Neural cell (in vitro differentiated cells): ENCODE measurements at regions not wholly inside any gene's neighbourhood (a gene's known extent, or its start where the extent isn't known, plus 50 kb on each side); places are given as distances from the start of the nearest gene placed in this dataset.

Experiments
- H2AFZ ChIP-seq: fragments of 200-600, 300-800 bp; sonication (generic), shearing (Covaris generic); 2 replicates; pipeline ENCODE4 v1.6.0; 2014; ENCODE audit warnings: low read depth, mild to moderate bottlenecking, antibody characterized with exemption, low read length, moderate library complexity
- H3F3A ChIP-seq: fragments of 200-600 bp; shearing (Covaris generic); 2 replicates; pipeline ENCODE4 v1.6.1; 2016; ENCODE audit warnings: mild to moderate bottlenecking, moderate library complexity, mixed read lengths, antibody characterized with exemption, low read length; ENCODE audit not compliant: insufficient read depth, poor library complexity, severe bottlenecking
- H3K27ac ChIP-seq: fragments of 200-600, 300-800 bp; sonication (generic), shearing (Covaris generic); 2 replicates; pipeline ENCODE4 v1.5.1; 2014; ENCODE audit warnings: mild to moderate bottlenecking, low read length, moderate library complexity
- H3K27me3 ChIP-seq: fragments of 300-800, 200-600 bp; sonication (generic), shearing (Covaris generic); 2 replicates; pipeline ENCODE4 v1.6.0; 2014; ENCODE audit warnings: mild to moderate bottlenecking, low read depth, low read length, moderate library complexity; ENCODE audit not compliant: insufficient read depth
- H3K36me3 ChIP-seq: fragments of 300-800, 200-600 bp; sonication (generic), shearing (Covaris generic); 2 replicates; pipeline ENCODE4 v1.5.1; 2014; ENCODE audit warnings: mild to moderate bottlenecking, antibody characterized with exemption, low read length, moderate library complexity; ENCODE audit not compliant: insufficient read depth
- H3K4me2 ChIP-seq: fragments of 300-800, 200-600 bp; sonication (generic), shearing (Covaris generic); 2 replicates; pipeline ENCODE4 v1.6.0; 2014; ENCODE audit warnings: mild to moderate bottlenecking, low read length
- H3K4me3 ChIP-seq: fragments of 300-800, 200-600 bp; sonication (generic), shearing (Covaris generic); 2 replicates; pipeline ENCODE4 v1.5.1; 2014; ENCODE audit warnings: mild to moderate bottlenecking, low read length, moderate library complexity
- H3K79me2 ChIP-seq: fragments of 200-600 bp; shearing (Covaris generic); replicated peaks from 2 replicates; pipeline ENCODE4 v1.6.0; 2014; ENCODE audit warnings: mild to moderate bottlenecking, low read length, moderate library complexity; ENCODE audit not compliant: insufficient read depth
- H3K9ac ChIP-seq: fragments of 300-800, 200-600 bp; sonication (generic), shearing (Covaris generic); 2 replicates; pipeline ENCODE4 v1.6.1; 2016; ENCODE audit warnings: mild to moderate bottlenecking, low read length, mixed read lengths
- H3K9me2 ChIP-seq: fragments of 200-600 bp; shearing (Covaris generic); 2 replicates; pipeline ENCODE4 v1.6.1; 2016; ENCODE audit warnings: mild to moderate bottlenecking, low read length, mixed read lengths; ENCODE audit not compliant: insufficient read depth
- H3K9me3 ChIP-seq: fragments of 200-600, 300-800 bp; sonication (generic), shearing (Covaris generic); 2 replicates; pipeline ENCODE4 v1.6.1; 2016; ENCODE audit warnings: mild to moderate bottlenecking, mixed run types, low read length, moderate library complexity, mixed read lengths
- H4K20me1 ChIP-seq: fragments of 200-600 bp; shearing (Covaris generic); 2 replicates; pipeline ENCODE4 v1.6.1; 2016; ENCODE audit warnings: mild to moderate bottlenecking, mixed run types; ENCODE audit not compliant: insufficient read depth
- EP300 ChIP-seq: fragments of 450-650 bp; conservative IDR thresholded peaks from 2 replicates; pipeline ENCODE4 v1.6.1; 2014; ENCODE audit warnings: antibody characterized with exemption, mild to moderate bottlenecking, moderate library complexity; ENCODE audit not compliant: poor library complexity, severe bottlenecking
- EZH2 ChIP-seq: fragments of 200-600, 300-800 bp; shearing (Covaris generic), sonication (generic); IDR thresholded peaks from 2 replicates; pipeline ENCODE4 v1.6.1; 2014; ENCODE audit warnings: antibody characterized with exemption, low read length, borderline replicate concordance, mild to moderate bottlenecking; ENCODE audit not compliant: insufficient read depth, poor library complexity, severe bottlenecking
- MXI1 ChIP-seq: fragments of 450-650 bp; conservative IDR thresholded peaks from 2 replicates; pipeline ENCODE4 v1.6.1; 2014; ENCODE audit warnings: antibody characterized with exemption, mild to moderate bottlenecking; ENCODE audit not compliant: poor library complexity, severe bottlenecking
- POLR2AphosphoS5 ChIP-seq: IDR thresholded peaks from 2 replicates; pipeline ENCODE4 v1.6.1; 2012
- RAD21 ChIP-seq: fragments of 450-650 bp; conservative IDR thresholded peaks from 2 replicates; pipeline ENCODE4 v1.6.1; 2014; ENCODE audit warnings: antibody characterized with exemption, mild to moderate bottlenecking, moderate library complexity
- REST ChIP-seq: IDR thresholded peaks from 2 replicates; pipeline ENCODE4 v1.6.1; 2012; ENCODE audit warnings: borderline replicate concordance
- SMC3 ChIP-seq: fragments of 450-650 bp; conservative IDR thresholded peaks from 2 replicates; pipeline ENCODE4 v1.6.1; 2014; ENCODE audit warnings: antibody characterized with exemption, mild to moderate bottlenecking, moderate library complexity; ENCODE audit not compliant: poor library complexity
- TAF1 ChIP-seq: IDR thresholded peaks from 2 replicates; pipeline ENCODE4 v1.6.1; 2012; ENCODE audit warnings: low read depth
- TF ChIP-seq, protein P1 (sequence below): fragments of 450-650 bp; IDR thresholded peaks from 2 replicates; pipeline ENCODE4 v1.5.1; 2014; ENCODE audit warnings: antibody characterized with exemption, mild to moderate bottlenecking, moderate library complexity; ENCODE audit not compliant: poor library complexity, severe bottlenecking

GRCh38 chr7:68238204-68238805 lies 1241.7 kb downstream of the TYW1 start:
- H3K4me2 ChIP-seq, result no peak overlapping the region
- no peaks in the 10 kb centered on the region for H3K79me2 ChIP-seq
- H4K20me1 ChIP-seq, result no peaks in the 10 kb centered on the region
- no peak overlapping the region for H3K9ac ChIP-seq
- TF ChIP-seq RAD21 (no peak), TAF1 (no peak), SMC3 (no peak)
- no peaks in the 10 kb centered on the region for H3F3A ChIP-seq
- H3K27ac ChIP-seq, result no peak overlapping the region
- no peak overlapping the region for H3K4me3 ChIP-seq
- H3K27me3 ChIP-seq, result no peaks in the 10 kb centered on the region
- H3K36me3 ChIP-seq, result no peaks in the 10 kb centered on the region
- no peak overlapping the region for H2AFZ ChIP-seq
- H3K9me3 ChIP-seq, result no peaks in the 10 kb centered on the region
- H3K9me2 ChIP-seq, result no peaks in the 10 kb centered on the region

GRCh38 chr7:68243128-68243527 lies 1246.5 kb downstream of the TYW1 start:
- H3K4me3 ChIP-seq, result no peak overlapping the region
- no peak for TF ChIP-seq TAF1
- no peak for TF ChIP-seq SMC3
- no peak for TF ChIP-seq EP300
- TF ChIP-seq, protein P1, sequence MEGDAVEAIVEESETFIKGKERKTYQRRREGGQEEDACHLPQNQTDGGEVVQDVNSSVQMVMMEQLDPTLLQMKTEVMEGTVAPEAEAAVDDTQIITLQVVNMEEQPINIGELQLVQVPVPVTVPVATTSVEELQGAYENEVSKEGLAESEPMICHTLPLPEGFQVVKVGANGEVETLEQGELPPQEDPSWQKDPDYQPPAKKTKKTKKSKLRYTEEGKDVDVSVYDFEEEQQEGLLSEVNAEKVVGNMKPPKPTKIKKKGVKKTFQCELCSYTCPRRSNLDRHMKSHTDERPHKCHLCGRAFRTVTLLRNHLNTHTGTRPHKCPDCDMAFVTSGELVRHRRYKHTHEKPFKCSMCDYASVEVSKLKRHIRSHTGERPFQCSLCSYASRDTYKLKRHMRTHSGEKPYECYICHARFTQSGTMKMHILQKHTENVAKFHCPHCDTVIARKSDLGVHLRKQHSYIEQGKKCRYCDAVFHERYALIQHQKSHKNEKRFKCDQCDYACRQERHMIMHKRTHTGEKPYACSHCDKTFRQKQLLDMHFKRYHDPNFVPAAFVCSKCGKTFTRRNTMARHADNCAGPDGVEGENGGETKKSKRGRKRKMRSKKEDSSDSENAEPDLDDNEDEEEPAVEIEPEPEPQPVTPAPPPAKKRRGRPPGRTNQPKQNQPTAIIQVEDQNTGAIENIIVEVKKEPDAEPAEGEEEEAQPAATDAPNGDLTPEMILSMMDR, result no peak
- no peak for TF ChIP-seq POLR2AphosphoS5
- no peak for TF ChIP-seq REST
- no peak for TF ChIP-seq RAD21
- no peak for TF ChIP-seq MXI1
- TF ChIP-seq EZH2, result no peak
- H3K9me3 ChIP-seq, result no peaks in the 10 kb centered on the region
- H3K79me2 ChIP-seq, result no peaks in the 10 kb centered on the region
- H3K4me2 ChIP-seq, result no peak overlapping the region
- no peak overlapping the region for H2AFZ ChIP-seq
- no peaks in the 10 kb centered on the region for H3K9me2 ChIP-seq
- no peaks in the 10 kb centered on the region for H4K20me1 ChIP-seq
- H3F3A ChIP-seq, result no peaks in the 10 kb centered on the region
- H3K27me3 ChIP-seq, result no peaks in the 10 kb centered on the region
- no peak overlapping the region for H3K9ac ChIP-seq
- H3K36me3 ChIP-seq, result no peaks in the 10 kb centered on the region
- no peak overlapping the region for H3K27ac ChIP-seq
